GM12891 (cell line): ENCODE measurements at regions not wholly inside any gene's neighbourhood (a gene's known extent, or its start where the extent isn't known, plus 50 kb on each side); places are given as distances from the start of the nearest gene placed in this dataset.

Experiments
- POLR2A ChIP-seq: IDR thresholded peaks from 2 replicates; pipeline ENCODE4 v1.6.1; 2011; ENCODE audit warnings: low read depth, low read length, control low read depth
- TAF1 ChIP-seq: IDR thresholded peaks from 2 replicates; pipeline ENCODE4 v1.6.1; 2011; ENCODE audit warnings: low read depth, low read length, control low read depth

DNA sequence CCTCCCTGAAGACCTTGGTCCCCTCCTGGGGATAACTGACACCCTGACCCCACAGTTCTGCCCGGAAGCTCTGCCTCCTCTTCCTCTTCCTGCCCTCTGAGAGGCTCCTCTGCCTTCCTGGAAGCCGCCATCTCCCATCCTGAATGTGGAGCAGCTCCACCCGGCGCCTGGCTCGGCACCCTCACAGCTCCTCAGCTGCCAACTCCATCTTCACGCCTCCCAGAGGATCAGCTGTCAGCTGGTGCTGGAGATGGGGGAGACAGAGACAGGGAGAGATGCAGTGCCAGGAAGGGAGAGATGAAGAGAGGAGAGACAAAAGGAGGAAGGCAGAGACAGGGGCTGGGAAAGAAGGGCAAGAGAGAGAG is 210.4 kb upstream of the CSF3R start:
- no peak for TF ChIP-seq POLR2A
- TF ChIP-seq TAF1: no peak
